ENCODE measurements at regions not wholly inside any gene's neighbourhood (a gene's known extent, or its start where the extent isn't known, plus 50 kb on each side); places are given as distances from the start of the nearest gene placed in this dataset.

GRCh38 chr20:9926476-9926875, 87.6 kb upstream of the PAK5 start:
- intact Hi-C loops (cut with DNase I), result no loop called here
- no peak for ATAC-seq (ENCODE audit: poor library complexity)

GRCh38 chr20:9926007-9926406, 87.1 kb upstream of the PAK5 start:
- DNase-seq (no peak), ATAC-seq (ENCODE audit: poor library complexity) (no peak)
- intact Hi-C loops (cut with DNase I), result no loop called here

More at GRCh38 chr20:9926476-9926875, 87.6 kb upstream of the PAK5 start:
- DNase-seq, result no peak

GRCh38 chr20:9923648-9924047, 84.8 kb upstream of the PAK5 start:
- intact Hi-C loops (cut with DNase I), result no loop called here
- DNase-seq, result no peak
- no peak for ATAC-seq (ENCODE audit: poor library complexity)

- ATAC-seq (ENCODE audit: poor library complexity), result no peak
- intact Hi-C loops (cut with DNase I), result no loop called here
Observed at GRCh38 chr20:9920866-9921265, 82.0 kb upstream of the PAK5 start.

GRCh38 chr20:9919271-9920014, 80.6 kb upstream of the PAK5 start:
- no peak for ATAC-seq (ENCODE audit: poor library complexity)
- intact Hi-C loops (cut with DNase I), result loop anchor here (10.0 kb wide), 1 partner anchor 305 kb away; no protein-coding TSS in a partner anchor
- no peak for DNase-seq

More at GRCh38 chr20:9920866-9921265, 82.0 kb upstream of the PAK5 start:
- DNase-seq, result no peak

GRCh38 chr20:9918348-9918747, 79.5 kb upstream of the PAK5 start:
- DNase-seq (no peak), ATAC-seq (ENCODE audit: poor library complexity) (no peak)
- intact Hi-C loops (cut with DNase I), result loop anchor here (10.0 kb wide), 1 partner anchor 304 kb away; no protein-coding TSS in a partner anchor

GRCh38 chr20:9916761-9917160, 77.9 kb upstream of the PAK5 start:
- ATAC-seq (ENCODE audit: poor library complexity), result no peak
- intact Hi-C loops (cut with DNase I), result loop anchor here (10.0 kb wide), 1 partner anchor 302 kb away; no protein-coding TSS in a partner anchor
- DNase-seq, result no peak

- intact Hi-C loops (cut with DNase I), result loop anchor here (10.0 kb wide), 1 partner anchor 298 kb away; no protein-coding TSS in a partner anchor
- DNase-seq, result no peak
Observed at GRCh38 chr20:9912858-9913434, 74.1 kb upstream of the PAK5 start.

GRCh38 chr20:9912290-9912689, 73.4 kb upstream of the PAK5 start:
- DNase-seq (no peak), ATAC-seq (ENCODE audit: poor library complexity) (no peak)
- intact Hi-C loops (cut with DNase I), result loop anchor here (10.0 kb wide), 1 partner anchor 297 kb away; no protein-coding TSS in a partner anchor

More at GRCh38 chr20:9912858-9913434, 74.1 kb upstream of the PAK5 start:
- no peak for ATAC-seq (ENCODE audit: poor library complexity)

- no peak for DNase-seq
- no peak for ATAC-seq (ENCODE audit: poor library complexity)
- intact Hi-C loops (cut with DNase I), result loop anchor here (10.0 kb wide), 1 partner anchor 297 kb away; no protein-coding TSS in a partner anchor
Observed at GRCh38 chr20:9911519-9911918, 72.6 kb upstream of the PAK5 start.

- DNase-seq, result no peak
- no peak for ATAC-seq (ENCODE audit: poor library complexity)
- intact Hi-C loops (cut with DNase I), result no loop called here
Observed at GRCh38 chr20:9909167-9909566, 70.3 kb upstream of the PAK5 start.

- intact Hi-C loops (cut with DNase I), result no loop called here
- no peak for DNase-seq
Observed at GRCh38 chr20:9903048-9903655, 64.3 kb upstream of the PAK5 start.

GRCh38 chr20:9889270-9889981, 50.5 kb upstream of the PAK5 start:
- DNase-seq (no peak), ATAC-seq (ENCODE audit: poor library complexity) (no peak)
- intact Hi-C loops (cut with DNase I), result no loop called here

More at GRCh38 chr20:9903048-9903655, 64.3 kb upstream of the PAK5 start:
- no peak for ATAC-seq (ENCODE audit: poor library complexity)

Data from Right ventricle myocardium superior (tissue), 1 donor.